Thymus (tissue), 11 donors: ENCODE measurements at regions not wholly inside any gene's neighbourhood (a gene's known extent, or its start where the extent isn't known, plus 50 kb on each side); places are given as distances from the start of the nearest gene placed in this dataset.
"Not testable (repeated sequence)": the region's sequence is repeated elsewhere in the genome, so short reads cannot be mapped to it uniquely, and the experiment has no call there.

Experiments
- DNase-seq, 9 donors: peaks; one replicate each; pipeline ENCODE4 v3.0.0-alpha.2; 2013; ENCODE audit warnings: low spot score in 9 of 9, low read depth in 6 of 9, missing footprints in 1 of 9
- H3K27ac ChIP-seq, 2 donors: one replicate each; pipeline ENCODE4 v1.5.1; 2013; ENCODE audit warnings: control low read depth in 1 of 2, low read depth in 1 of 2, low read length in 1 of 2, mild to moderate bottlenecking in 1 of 2, moderate library complexity in 1 of 2
- H3K27me3 ChIP-seq, 2 donors: one replicate each; pipeline ENCODE4 v1.5.1; 2013; ENCODE audit warnings: low read length in 1 of 2; ENCODE audit not compliant: control insufficient read depth in 2 of 2, insufficient read depth in 1 of 2
- H3K36me3 ChIP-seq, 2 donors: one replicate each; pipeline ENCODE4 v1.5.1; 2013; ENCODE audit warnings: low read length in 1 of 2, mild to moderate bottlenecking in 1 of 2, moderate library complexity in 1 of 2; ENCODE audit not compliant: control insufficient read depth in 2 of 2, insufficient read depth in 2 of 2
- H3K4me1 ChIP-seq, 2 donors: one replicate each; pipeline ENCODE4 v1.5.1; 2013; ENCODE audit warnings: low read length in 2 of 2; ENCODE audit not compliant: control insufficient read depth in 2 of 2, insufficient read depth in 2 of 2
- H3K4me3 ChIP-seq, 2 donors: one replicate each; pipeline ENCODE4 v1.5.1; 2013; ENCODE audit warnings: low read length in 2 of 2, control low read depth in 1 of 2, mild to moderate bottlenecking in 1 of 2
- H3K9me3 ChIP-seq, 2 donors: one replicate each; pipeline ENCODE4 v1.5.1; 2013; ENCODE audit warnings: low read length in 1 of 2, mild to moderate bottlenecking in 1 of 2; ENCODE audit not compliant: control insufficient read depth in 2 of 2, insufficient read depth in 1 of 2
- WGBS: extraction: QIAGEN DNeasy Blood & Tissue Kit; methylation state at CpG from one replicate; pipeline ENCODE4 v1.1.7; 2013; 5-methylcytosine and 5-hydroxymethylcytosine counted together
- donor health status: healthy.

DNA sequence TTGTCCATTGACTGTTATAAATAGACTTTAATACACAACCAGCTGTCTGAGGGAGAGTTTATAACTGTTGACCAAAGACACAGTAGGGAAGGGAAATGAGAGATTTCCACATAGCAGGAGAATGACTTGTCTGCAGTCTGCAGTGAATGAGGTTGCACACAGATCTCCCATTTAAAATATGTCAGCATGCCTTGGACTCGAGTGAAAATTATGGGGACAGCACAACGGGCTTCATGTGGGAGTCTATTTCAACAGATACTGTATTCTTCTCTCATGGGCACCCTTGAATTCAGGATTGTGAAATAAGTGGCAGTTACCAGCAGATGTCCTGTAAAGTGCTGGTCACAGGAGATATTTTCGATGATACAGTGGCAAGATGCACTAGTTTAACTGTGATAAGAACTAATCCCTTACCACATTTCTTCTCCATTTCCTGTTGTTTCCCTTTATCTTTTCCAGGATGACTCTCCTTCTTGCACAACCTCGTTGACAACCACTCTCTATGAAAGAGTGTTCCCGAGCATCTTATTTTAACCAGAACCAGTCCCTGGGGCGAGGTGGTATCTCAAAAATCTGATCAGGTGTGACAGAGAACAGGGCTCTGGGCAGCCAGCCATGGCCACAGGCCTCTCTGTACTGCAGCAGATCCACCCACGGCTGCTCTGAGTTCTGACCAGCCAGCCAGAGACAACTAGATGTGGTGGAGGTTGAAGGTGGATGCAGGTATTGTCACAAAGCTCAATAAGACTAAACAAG lies 51.5 kb upstream of the MAP3K1 start:
- Histone ChIP-seq H3K4me1 (no peaks in the 10 kb centered on the region), H3K27ac (no peak overlapping the region), H3K36me3 (no peaks in the 10 kb centered on the region), H3K27me3 (no peaks in the 10 kb centered on the region), H3K4me3 (no peak overlapping the region), H3K9me3 (no peaks in the 10 kb centered on the region)
- DNase-seq: no peak
- 60% methylated on average over 7 of the region's 7 CpGs for WGBS

DNA sequence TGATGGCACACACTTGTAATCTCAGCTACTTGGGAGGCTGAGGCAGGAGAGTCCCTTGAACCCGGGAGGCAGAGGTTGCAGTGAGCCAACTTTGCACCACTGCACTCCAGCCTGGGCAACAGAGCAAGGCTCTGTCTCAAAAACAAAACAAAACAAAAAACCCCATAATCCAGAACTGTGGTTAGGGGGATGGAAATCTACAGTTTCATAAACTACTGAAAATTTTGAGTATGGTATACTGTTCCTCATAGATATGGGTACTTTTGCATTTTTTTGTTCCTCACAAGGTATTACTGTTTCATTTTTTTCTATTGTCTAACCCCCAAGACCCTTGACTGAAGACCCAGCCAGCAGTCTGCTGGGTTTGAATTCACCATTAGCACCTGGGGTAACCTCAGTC lies 52.2 kb upstream of the MAP3K1 start:
- no peak for DNase-seq
- Histone ChIP-seq H3K4me1 (no peaks in the 10 kb centered on the region), H3K4me3 (no peak overlapping the region), H3K36me3 (no peaks in the 10 kb centered on the region), H3K27me3 (no peaks in the 10 kb centered on the region), H3K9me3 (no peaks in the 10 kb centered on the region), H3K27ac (no peak overlapping the region)
- WGBS: 98% methylated on average over 1 of the region's 1 CpG

DNA sequence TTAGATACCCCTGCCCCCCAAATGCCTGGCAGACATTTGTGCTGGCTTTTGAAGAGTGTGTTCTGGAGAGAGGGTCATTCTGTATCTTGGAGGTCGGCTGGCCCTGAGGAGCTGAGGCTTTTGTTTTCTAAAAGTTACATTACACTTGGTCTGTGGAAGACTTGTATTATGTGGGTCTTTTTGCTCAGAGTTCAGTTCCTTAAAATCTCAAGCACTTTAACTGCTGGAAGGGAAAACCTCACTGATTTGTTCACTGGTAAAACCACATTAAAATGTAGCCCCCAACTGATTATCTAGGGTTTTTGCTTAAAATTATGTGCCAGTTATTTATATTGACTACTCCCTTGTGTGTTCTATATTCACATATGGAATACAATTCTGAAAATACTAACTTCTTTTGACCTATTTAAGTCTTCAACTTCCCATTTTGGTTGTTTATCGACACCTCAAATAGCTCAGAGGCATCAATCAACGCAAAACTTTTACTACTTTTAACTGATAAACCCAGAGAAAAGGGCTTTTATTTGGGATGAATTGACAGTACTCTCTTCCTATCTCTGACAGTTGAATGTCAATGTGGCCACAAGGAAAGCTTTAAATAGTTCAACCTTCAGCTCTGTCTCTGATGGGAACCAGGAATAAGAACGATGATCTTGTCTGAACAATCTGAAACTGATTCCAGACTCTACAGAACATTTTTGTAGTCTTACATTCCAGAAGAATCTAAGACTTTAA lies 54.0 kb upstream of the MAP3K1 start:
- no peak for DNase-seq
- WGBS: 47% methylated on average over 4 of the region's 4 CpGs
- no peak overlapping the region for H3K27ac ChIP-seq
- no peaks in the 10 kb centered on the region for H3K36me3 ChIP-seq
- no peaks in the 10 kb centered on the region for H3K9me3 ChIP-seq
- no peaks in the 10 kb centered on the region for H3K4me1 ChIP-seq
- no peak overlapping the region for H3K4me3 ChIP-seq
- no peaks in the 10 kb centered on the region for H3K27me3 ChIP-seq

DNA sequence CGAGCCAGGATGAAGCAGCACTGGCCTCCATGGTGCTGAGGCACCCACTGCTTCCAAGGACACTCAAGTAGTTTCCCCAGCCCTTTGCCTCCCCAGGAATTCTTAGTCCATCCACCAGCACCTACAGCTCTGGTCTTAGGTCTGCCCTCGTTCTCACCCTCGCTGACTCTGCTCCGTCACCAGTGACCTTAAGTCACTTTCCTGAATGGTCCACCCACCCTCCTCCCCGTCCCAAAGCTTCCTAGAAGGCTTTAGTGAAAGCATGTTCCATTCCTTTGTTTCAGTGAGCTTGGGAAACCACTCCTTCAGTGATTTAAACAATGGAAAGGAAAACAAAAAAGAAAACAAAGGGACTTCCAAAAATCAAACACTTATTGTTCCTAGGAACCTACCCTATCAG lies 54.6 kb upstream of the MAP3K1 start:
- Histone ChIP-seq H3K4me3 (no peak overlapping the region), H3K9me3 (no peaks in the 10 kb centered on the region), H3K36me3 (no peaks in the 10 kb centered on the region), H3K27me3 (no peaks in the 10 kb centered on the region), H3K4me1 (no peaks in the 10 kb centered on the region), H3K27ac (no peak overlapping the region)
- WGBS: 91% methylated on average over 5 of the region's 5 CpGs
- no peak for DNase-seq

DNA sequence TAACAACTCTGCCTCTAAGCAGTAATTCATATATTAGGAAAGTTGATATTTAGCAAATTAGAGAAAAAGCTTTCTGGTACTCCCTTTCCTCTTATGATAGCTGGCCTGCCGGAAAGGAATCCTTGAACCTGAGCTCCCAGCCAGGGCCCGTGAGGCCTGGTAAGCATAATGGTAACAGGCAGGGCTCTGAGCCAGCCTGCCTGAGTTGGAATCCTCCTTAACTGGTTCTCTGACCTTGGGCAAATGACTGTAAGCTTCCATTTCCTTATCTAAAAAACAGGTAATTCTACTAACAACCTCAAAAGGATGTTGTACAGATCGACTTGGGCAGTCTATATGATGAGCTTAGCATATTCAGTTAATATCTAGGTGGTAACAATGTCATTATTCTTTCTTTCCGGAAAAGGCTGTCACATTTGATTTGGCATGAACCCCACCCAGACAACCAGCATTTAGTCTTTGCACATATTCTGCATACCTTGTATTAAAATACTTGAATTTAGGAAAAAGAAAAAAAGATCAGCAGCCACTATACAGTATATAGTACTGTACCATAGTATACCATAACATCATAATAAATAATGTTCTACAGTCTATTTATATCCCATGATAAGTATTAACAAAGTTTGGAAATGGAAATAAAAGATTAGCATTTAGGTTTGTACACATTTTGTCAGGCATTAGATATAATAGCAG lies 55.7 kb upstream of the MAP3K1 start:
- Histone ChIP-seq H3K4me3 (no peak overlapping the region), H3K27me3 (no peaks in the 10 kb centered on the region), H3K36me3 (no peaks in the 10 kb centered on the region), H3K9me3 (no peaks in the 10 kb centered on the region), H3K4me1 (no peaks in the 10 kb centered on the region), H3K27ac (no peak overlapping the region)
- DNase-seq: no peak
- 86% methylated on average over 4 of the region's 4 CpGs for WGBS

DNA sequence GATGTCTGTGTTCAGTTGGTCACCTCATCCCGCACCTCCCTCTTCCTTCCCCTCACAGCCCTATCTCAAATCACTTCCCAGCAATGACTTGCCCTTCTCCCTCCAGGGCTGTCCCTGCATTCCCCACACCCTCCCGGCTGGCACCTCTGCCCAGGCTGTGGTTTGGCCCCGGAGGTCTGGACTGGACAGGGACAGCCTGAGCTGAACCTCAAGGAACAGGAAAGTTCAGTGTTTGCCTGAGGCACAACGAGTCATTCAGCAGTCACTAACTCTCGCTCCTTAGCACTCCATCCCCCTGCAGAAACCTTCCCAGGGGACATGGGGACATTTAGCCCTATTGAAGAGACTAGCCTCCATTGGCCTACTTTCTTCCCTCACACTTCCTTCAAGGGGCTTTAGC lies 58.3 kb upstream of the MAP3K1 start:
- no peaks in the 10 kb centered on the region for H3K9me3 ChIP-seq
- no peaks in the 10 kb centered on the region for H3K4me1 ChIP-seq
- WGBS: 97% methylated on average over 5 of the region's 5 CpGs
- H3K27me3 ChIP-seq: no peaks in the 10 kb centered on the region
- DNase-seq: no peak
- no peaks in the 10 kb centered on the region for H3K36me3 ChIP-seq
- H3K27ac ChIP-seq: no peak overlapping the region
- H3K4me3 ChIP-seq: no peak overlapping the region

DNA sequence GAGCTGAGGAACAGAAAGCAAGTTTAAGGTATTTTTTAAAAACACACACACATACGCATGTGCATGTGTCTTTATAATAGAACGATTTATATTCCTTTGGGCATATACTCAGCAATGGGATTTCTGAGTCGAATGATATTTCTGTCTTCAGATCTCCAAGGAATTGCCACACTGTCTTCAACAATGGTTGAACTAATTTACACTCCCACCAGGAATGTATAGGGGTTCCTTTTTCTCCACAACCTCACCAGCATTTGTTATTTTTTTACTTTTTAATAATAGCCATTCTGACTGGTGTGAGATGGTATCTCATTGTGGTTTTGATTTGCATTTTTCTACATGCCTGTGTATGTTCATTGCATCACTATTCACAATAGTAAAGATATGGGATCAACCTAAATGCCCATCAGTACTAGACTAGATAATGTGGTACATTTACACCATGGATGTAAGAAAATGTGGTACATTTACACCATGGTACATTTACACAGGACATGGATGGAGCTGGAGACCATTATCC lies 60.3 kb upstream of the MAP3K1 start:
- Histone ChIP-seq H3K9me3 (no peaks in the 10 kb centered on the region), H3K27ac (no peak overlapping the region), H3K36me3 (no peaks in the 10 kb centered on the region), H3K27me3 (no peaks in the 10 kb centered on the region), H3K4me1 (no peaks in the 10 kb centered on the region), H3K4me3 (no peak overlapping the region)
- WGBS: 98% methylated on average over 3 of the region's 3 CpGs
- no peak for DNase-seq

DNA sequence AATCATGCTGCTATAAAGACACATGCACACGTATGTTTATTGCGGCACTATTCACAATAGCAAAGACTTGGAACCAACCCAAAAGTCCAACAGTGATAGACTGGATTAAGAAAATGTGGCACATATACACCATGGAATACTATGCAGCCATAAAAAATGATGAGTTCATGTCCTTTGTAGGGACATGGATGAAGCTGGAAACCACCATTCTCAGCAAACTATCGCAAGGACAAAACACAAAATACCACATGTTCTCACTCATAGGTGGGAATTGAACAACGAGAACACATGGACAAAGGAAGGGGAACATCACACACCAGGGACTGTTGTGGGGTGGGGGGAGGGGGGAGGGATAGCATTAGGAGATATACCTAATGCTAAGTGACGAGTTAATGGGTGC lies 61.8 kb upstream of the MAP3K1 start:
- H3K27ac ChIP-seq, DNase-seq, H3K36me3 ChIP-seq, H3K27me3 ChIP-seq, H3K4me3 ChIP-seq, H3K9me3 ChIP-seq, H3K4me1 ChIP-seq: not testable (repeated sequence)
- WGBS: 88% methylated on average over 5 of the region's 5 CpGs
